A549 (cell line): ENCODE measurements at regions not wholly inside any gene's neighbourhood (a gene's known extent, or its start where the extent isn't known, plus 50 kb on each side); places are given as distances from the start of the nearest gene placed in this dataset.

Source experiments
- ATAC-seq, 2 experiments: fragments of 200-7000 bp in 1 of 2; fragments of >200 bp in 1 of 2; cut with Nextera tagmentation in 1 of 2; cut with Tn5 transposase in 1 of 2; 3 replicates each; pipeline versions ENCODE4 v1.8.0 to v1.9.1; 2018 to 2020; ENCODE audit warnings: mild to moderate bottlenecking in 1 of 2, moderate library complexity in 1 of 2
- CTCF ChIA-PET: fragments of 300-600 bp; sonication (Branson Sonifier 250); formaldehyde crosslinking; extraction: SDS; loops from one replicate; lab custom pipeline; 2021; ENCODE audit warnings: antibody characterized with exemption, inconsistent platforms; lab: Yijun Ruan, JAX
- POLR2A ChIA-PET: fragments of 350-600 bp; formaldehyde crosslinking; extraction: SDS; loops from one replicate; lab custom pipeline; 2021; ENCODE audit warnings: antibody characterized with exemption, inconsistent platforms; lab: Yijun Ruan, JAX
- DNase-seq, 2 experiments: peaks; one replicate each; pipeline versions ENCODE4 v3.0.0 to v3.0.0-alpha.2; 2011 to 2016; ENCODE audit warnings: low read depth in 1 of 2, low spot score in 1 of 2
- FAIRE-seq: peaks from 2 replicates; lab custom pipeline; 2011; peaks lifted over from hg19 to GRCh38; lab: Jason Lieb, UNC
- H3K27ac ChIP-seq, 2 experiments: fragments of >200 bp; sonication (Bioruptor Twin); formaldehyde crosslinking; 3 replicates each; pipeline ENCODE4 v1.5.1; 2016 to 2017
- H3K4me1 ChIP-seq: fragments of >200 bp; sonication (Bioruptor Twin); formaldehyde crosslinking; 3 replicates; pipeline ENCODE4 v1.6.1; 2016
- H3K4me2 ChIP-seq: fragments of >200 bp; sonication (Bioruptor Twin); formaldehyde crosslinking; 3 replicates; pipeline ENCODE4 v1.6.1; 2016
- H3K4me3 ChIP-seq: fragments of >200 bp; sonication (Bioruptor Twin); formaldehyde crosslinking; 3 replicates; pipeline ENCODE4 v1.5.1; 2016
- H3K9me3 ChIP-seq: fragments of >200 bp; sonication (Bioruptor Twin); formaldehyde crosslinking; 3 replicates; pipeline ENCODE4 v1.6.1; 2016
- BHLHE40 ChIP-seq: IDR thresholded peaks from 2 replicates; pipeline ENCODE4 v1.6.1; 2012; ENCODE audit warnings: low read depth, low read length, inconsistent platforms
- CBX2 ChIP-seq: fragments of 200-600 bp; sonication (generic); IDR thresholded peaks from 2 replicates; pipeline ENCODE4 v1.6.1; 2016; ENCODE audit warnings: low read depth, mild to moderate bottlenecking, borderline replicate concordance
- CBX8 ChIP-seq: fragments of 200-600 bp; sonication (generic); IDR thresholded peaks from 2 replicates; pipeline ENCODE4 v1.6.1; 2016
- CHD4 ChIP-seq: fragments of 200-600 bp; sonication (generic); IDR thresholded peaks from 2 replicates; pipeline ENCODE4 v1.6.1; 2016; ENCODE audit warnings: antibody characterized with exemption, mild to moderate bottlenecking, borderline replicate concordance
- EHMT2 ChIP-seq: fragments of 200-600 bp; sonication (generic); IDR thresholded peaks from 2 replicates; pipeline ENCODE4 v1.6.1; 2016; ENCODE audit warnings: antibody characterized with exemption, low read depth, mild to moderate bottlenecking, moderate library complexity
- ESRRA ChIP-seq: fragments of 150-350 bp; IDR thresholded peaks from 2 replicates; pipeline ENCODE4 v1.6.1; 2014; ENCODE audit warnings: mild to moderate bottlenecking, low read length, borderline replicate concordance
- FOXS1 ChIP-seq: fragments of 250-450 bp; sonication (Bioruptor Pico); IDR thresholded peaks from 2 replicates; pipeline ENCODE4 v1.5.0; 2020; ENCODE audit warnings: mild to moderate bottlenecking, moderate library complexity
- GATA3 ChIP-seq: IDR thresholded peaks from 2 replicates; pipeline ENCODE4 v1.6.1; 2012; ENCODE audit warnings: borderline replicate concordance
- HOXB13 ChIP-seq: fragments of 250-450 bp; sonication (Bioruptor Pico); IDR thresholded peaks from 2 replicates; pipeline ENCODE4 v1.5.0; 2020; ENCODE audit warnings: low read depth, mild to moderate bottlenecking, moderate library complexity
- HOXB5 ChIP-seq: fragments of 250-450 bp; sonication (Bioruptor Pico); IDR thresholded peaks from 2 replicates; pipeline ENCODE4 v1.5.0; 2020; ENCODE audit warnings: mild to moderate bottlenecking, moderate library complexity
- JUNB ChIP-seq: fragments of >200 bp; sonication (Bioruptor Twin); formaldehyde crosslinking; IDR thresholded peaks from 2 replicates; pipeline ENCODE4 v1.6.1; 2016
- MAZ ChIP-seq: fragments of 150-350 bp; IDR thresholded peaks from 2 replicates; pipeline ENCODE4 v1.6.1; 2014; ENCODE audit warnings: antibody characterized with exemption, low read depth, low read length, borderline replicate concordance
- MYC ChIP-seq: IDR thresholded peaks from 2 replicates; pipeline ENCODE4 v1.6.1; 2012; ENCODE audit warnings: mild to moderate bottlenecking, inconsistent platforms, low read length, improper control_type of control experiment, borderline replicate concordance
- POLR2A ChIP-seq: IDR thresholded peaks from 2 replicates; pipeline ENCODE4 v1.6.1; 2012; ENCODE audit warnings: mild to moderate bottlenecking, low read length
- POLR2AphosphoS2 ChIP-seq: conservative IDR thresholded peaks from 2 replicates; pipeline ENCODE4 v1.6.1; 2012; ENCODE audit warnings: low read length, improper control_type of control experiment, inconsistent platforms
- RAD21 ChIP-seq, 2 experiments: fragments of >200 bp in 1 of 2; sonication (Bioruptor Twin) in 1 of 2; formaldehyde crosslinking in 1 of 2; IDR thresholded peaks in 1 of 2; conservative IDR thresholded peaks in 1 of 2; 2 replicates in 1 of 2; 3 replicates in 1 of 2; pipeline ENCODE4 v1.6.1; 2012 to 2018; ENCODE audit warnings: inconsistent platforms in 1 of 2
- RARB ChIP-seq: fragments of 250-450 bp; sonication (Bioruptor Pico); IDR thresholded peaks from 2 replicates; pipeline ENCODE4 v1.8.0; 2021; ENCODE audit warnings: mild to moderate bottlenecking, moderate library complexity
- RNF2 ChIP-seq: fragments of 200-600 bp; sonication (generic); IDR thresholded peaks from 2 replicates; pipeline ENCODE4 v1.6.1; 2016; ENCODE audit warnings: low read depth, mild to moderate bottlenecking, antibody characterized with exemption, moderate library complexity, borderline replicate concordance
- SMC3 ChIP-seq: fragments of >200 bp; sonication (Bioruptor Twin); formaldehyde crosslinking; IDR thresholded peaks from 3 replicates; pipeline ENCODE4 v1.6.1; 2018; ENCODE audit warnings: inconsistent platforms
- SREBF2 ChIP-seq: fragments of 450-650 bp; IDR thresholded peaks from 2 replicates; pipeline ENCODE4 v1.6.1; 2014; ENCODE audit warnings: mild to moderate bottlenecking, moderate library complexity
- ZC3H11A ChIP-seq: fragments of 450-650 bp; IDR thresholded peaks from 2 replicates; pipeline ENCODE4 v1.6.1; 2014; ENCODE audit warnings: antibody characterized with exemption, mild to moderate bottlenecking
- ZNF302 ChIP-seq: fragments of 250-450 bp; sonication (Bioruptor Pico); IDR thresholded peaks from 2 replicates; pipeline ENCODE4 v1.9.0; 2021; ENCODE audit warnings: inconsistent platforms, mild to moderate bottlenecking, moderate library complexity
- ZSCAN20 ChIP-seq: fragments of 250-450 bp; sonication (Bioruptor Pico); IDR thresholded peaks from 2 replicates; pipeline ENCODE4 v1.8.0; 2022; ENCODE audit warnings: mild to moderate bottlenecking, moderate library complexity
- WGBS: methylation state at CpG from one replicate; pipeline ENCODE4 v1.1.6; 2017; ENCODE audit errors: missing lambda C conversion rate; 5-methylcytosine and 5-hydroxymethylcytosine counted together
- TF ChIP-seq, protein P1 (sequence below): IDR thresholded peaks from 2 replicates; pipeline ENCODE4 v1.6.1; 2012
- TF ChIP-seq, protein P2 (sequence below): fragments of >200 bp; sonication (Bioruptor Twin); formaldehyde crosslinking; IDR thresholded peaks from 3 replicates; pipeline ENCODE4 v1.5.1; 2016
- TF ChIP-seq, protein P3 (sequence below): IDR thresholded peaks from 2 replicates; pipeline ENCODE4 v1.6.1; 2012; ENCODE audit warnings: low read depth, borderline replicate concordance
- TF ChIP-seq, protein P4 (sequence below): IDR thresholded peaks from 2 replicates; pipeline ENCODE4 v1.6.1; 2012
- TF ChIP-seq, protein P5 (sequence below): fragments of 250-450 bp; sonication (Bioruptor Pico); IDR thresholded peaks from 2 replicates; pipeline ENCODE4 v1.5.0; 2021; ENCODE audit warnings: mild to moderate bottlenecking, moderate library complexity, borderline replicate concordance

DNA sequence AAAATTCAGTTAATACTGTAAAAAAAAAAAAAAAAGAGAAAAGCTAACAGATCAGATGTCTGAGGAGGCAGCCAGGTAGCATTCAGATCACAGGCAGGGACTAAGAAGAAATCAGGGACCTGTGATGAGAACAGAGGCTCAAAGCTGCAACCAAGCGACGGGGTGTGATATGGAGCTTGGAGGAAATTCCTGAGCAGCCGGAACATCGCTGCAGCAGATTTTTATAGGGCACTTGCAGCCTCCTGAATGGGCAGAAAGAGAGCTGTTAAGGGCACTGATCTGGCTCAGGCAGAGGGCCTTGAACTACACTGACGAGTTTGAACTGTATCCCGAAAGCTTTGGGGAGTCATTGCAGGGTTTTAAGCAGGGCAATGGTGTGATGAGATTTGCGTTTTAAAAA lies 315.4 kb downstream of the ADGRL2 start (continued):
- TF ChIP-seq, protein P1, sequence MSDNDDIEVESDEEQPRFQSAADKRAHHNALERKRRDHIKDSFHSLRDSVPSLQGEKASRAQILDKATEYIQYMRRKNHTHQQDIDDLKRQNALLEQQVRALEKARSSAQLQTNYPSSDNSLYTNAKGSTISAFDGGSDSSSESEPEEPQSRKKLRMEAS = no peak
- TF ChIP-seq ZC3H11A (no peak), RNF2 (no peak), CBX2 (no peak), CHD4 (no peak)

GRCh38 chr1:82114887-82115286 lies 314.2 kb downstream of the ADGRL2 start:
- TF ChIP-seq, protein P2, sequence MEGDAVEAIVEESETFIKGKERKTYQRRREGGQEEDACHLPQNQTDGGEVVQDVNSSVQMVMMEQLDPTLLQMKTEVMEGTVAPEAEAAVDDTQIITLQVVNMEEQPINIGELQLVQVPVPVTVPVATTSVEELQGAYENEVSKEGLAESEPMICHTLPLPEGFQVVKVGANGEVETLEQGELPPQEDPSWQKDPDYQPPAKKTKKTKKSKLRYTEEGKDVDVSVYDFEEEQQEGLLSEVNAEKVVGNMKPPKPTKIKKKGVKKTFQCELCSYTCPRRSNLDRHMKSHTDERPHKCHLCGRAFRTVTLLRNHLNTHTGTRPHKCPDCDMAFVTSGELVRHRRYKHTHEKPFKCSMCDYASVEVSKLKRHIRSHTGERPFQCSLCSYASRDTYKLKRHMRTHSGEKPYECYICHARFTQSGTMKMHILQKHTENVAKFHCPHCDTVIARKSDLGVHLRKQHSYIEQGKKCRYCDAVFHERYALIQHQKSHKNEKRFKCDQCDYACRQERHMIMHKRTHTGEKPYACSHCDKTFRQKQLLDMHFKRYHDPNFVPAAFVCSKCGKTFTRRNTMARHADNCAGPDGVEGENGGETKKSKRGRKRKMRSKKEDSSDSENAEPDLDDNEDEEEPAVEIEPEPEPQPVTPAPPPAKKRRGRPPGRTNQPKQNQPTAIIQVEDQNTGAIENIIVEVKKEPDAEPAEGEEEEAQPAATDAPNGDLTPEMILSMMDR = no peak
- TF ChIP-seq, protein P3, sequence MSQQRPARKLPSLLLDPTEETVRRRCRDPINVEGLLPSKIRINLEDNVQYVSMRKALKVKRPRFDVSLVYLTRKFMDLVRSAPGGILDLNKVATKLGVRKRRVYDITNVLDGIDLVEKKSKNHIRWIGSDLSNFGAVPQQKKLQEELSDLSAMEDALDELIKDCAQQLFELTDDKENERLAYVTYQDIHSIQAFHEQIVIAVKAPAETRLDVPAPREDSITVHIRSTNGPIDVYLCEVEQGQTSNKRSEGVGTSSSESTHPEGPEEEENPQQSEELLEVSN = no peak
- no peak for TF ChIP-seq ESRRA
- WGBS = 13% methylated on average over 4 of the region's 4 CpGs
- Histone ChIP-seq H3K4me1 (no peaks in the 10 kb centered on the region), H3K27ac (no peak overlapping the region), H3K4me2 (no peak overlapping the region), H3K9me3 (no peaks in the 10 kb centered on the region), H3K4me3 (no peak overlapping the region)
- ATAC-seq = no peak
- DNase-seq = no peak
- no peak for FAIRE-seq
- CTCF ChIA-PET = no interaction called here
- POLR2A ChIA-PET = no interaction called here

GRCh38 chr1:82110366-82111254 lies 309.9 kb downstream of the ADGRL2 start:
- Histone ChIP-seq H3K4me3 (no peak overlapping the region), H3K4me1 (no peaks in the 10 kb centered on the region), H3K9me3 (no peaks in the 10 kb centered on the region), H3K27ac (no peak overlapping the region), H3K4me2 (no peak overlapping the region)
- 17% methylated on average over 4 of the region's 4 CpGs for WGBS
- DNase-seq (no peak), ATAC-seq (no peak), FAIRE-seq (no peak)
- ChIA-PET CTCF (no interaction called here), POLR2A (no interaction called here)
- TF ChIP-seq GATA3 (no peak), POLR2A (no peak), MYC (no peak), RARB (CRISPR knock-in tag) (no peak), POLR2AphosphoS2 (no peak), ZC3H11A (no peak), EHMT2 (no peak), SMC3 (no peak), RAD21 (conservative IDR thresholded peaks at IDR 0.05 in 1 of 2, IDR thresholded peaks at IDR 0.05 in 1 of 2) (no peak)

DNA sequence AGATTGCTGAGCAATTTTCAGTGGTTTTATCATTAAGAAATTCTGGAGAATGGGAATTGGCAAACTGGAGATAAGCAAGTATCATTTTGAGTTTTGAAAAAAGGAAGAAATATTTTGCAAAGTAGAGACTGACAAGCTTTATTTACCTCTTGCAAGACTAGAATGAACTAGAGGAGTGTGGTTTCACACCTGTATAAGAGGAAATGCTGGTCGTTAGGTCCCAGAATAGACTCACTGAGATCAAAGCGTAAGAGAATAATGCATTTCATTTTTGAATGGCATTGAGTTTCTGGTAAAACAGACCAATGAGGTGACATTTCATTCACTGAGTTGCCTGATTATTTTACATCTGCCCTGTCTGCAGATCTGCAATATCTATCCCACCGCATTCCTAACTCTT lies 308.1 kb downstream of the ADGRL2 start:
- H3K4me1 ChIP-seq = no peaks in the 10 kb centered on the region
- no peak overlapping the region for H3K27ac ChIP-seq
- no peak for ATAC-seq
- CTCF ChIA-PET = no interaction called here
- POLR2A ChIA-PET = no interaction called here
- no peak for FAIRE-seq
- no peak for DNase-seq
- H3K4me2 ChIP-seq = no peak overlapping the region
- WGBS = 36% methylated on average over 3 of the region's 3 CpGs
- no peak overlapping the region for H3K4me3 ChIP-seq
- TF ChIP-seq ZC3H11A (no peak), MAZ (no peak), FOXS1 (CRISPR knock-in tag) (no peak), EHMT2 (no peak), POLR2A (no peak), HOXB5 (no peak), HOXB13 (CRISPR knock-in tag) (no peak), JUNB (no peak), SREBF2 (no peak), RARB (CRISPR knock-in tag) (no peak), ZNF302 (CRISPR knock-in tag) (no peak), BHLHE40 (no peak), ESRRA (no peak), ZSCAN20 (no peak), CBX8 (no peak)
- TF ChIP-seq, protein P4, sequence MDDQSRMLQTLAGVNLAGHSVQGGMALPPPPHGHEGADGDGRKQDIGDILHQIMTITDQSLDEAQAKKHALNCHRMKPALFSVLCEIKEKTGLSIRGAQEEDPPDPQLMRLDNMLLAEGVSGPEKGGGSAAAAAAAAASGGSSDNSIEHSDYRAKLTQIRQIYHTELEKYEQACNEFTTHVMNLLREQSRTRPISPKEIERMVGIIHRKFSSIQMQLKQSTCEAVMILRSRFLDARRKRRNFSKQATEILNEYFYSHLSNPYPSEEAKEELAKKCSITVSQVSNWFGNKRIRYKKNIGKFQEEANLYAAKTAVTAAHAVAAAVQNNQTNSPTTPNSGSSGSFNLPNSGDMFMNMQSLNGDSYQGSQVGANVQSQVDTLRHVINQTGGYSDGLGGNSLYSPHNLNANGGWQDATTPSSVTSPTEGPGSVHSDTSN = no peak
- TF ChIP-seq, protein P5, sequence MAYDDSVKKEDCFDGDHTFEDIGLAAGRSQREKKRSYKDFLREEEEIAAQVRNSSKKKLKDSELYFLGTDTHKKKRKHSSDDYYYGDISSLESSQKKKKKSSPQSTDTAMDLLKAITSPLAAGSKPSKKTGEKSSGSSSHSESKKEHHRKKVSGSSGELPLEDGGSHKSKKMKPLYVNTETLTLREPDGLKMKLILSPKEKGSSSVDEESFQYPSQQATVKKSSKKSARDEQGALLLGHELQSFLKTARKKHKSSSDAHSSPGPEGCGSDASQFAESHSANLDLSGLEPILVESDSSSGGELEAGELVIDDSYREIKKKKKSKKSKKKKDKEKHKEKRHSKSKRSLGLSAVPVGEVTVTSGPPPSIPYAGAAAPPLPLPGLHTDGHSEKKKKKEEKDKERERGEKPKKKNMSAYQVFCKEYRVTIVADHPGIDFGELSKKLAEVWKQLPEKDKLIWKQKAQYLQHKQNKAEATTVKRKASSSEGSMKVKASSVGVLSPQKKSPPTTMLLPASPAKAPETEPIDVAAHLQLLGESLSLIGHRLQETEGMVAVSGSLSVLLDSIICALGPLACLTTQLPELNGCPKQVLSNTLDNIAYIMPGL (CRISPR knock-in tag) = no peak
- TF ChIP-seq, all 56 proteins: peak for 0
- H3K9me3 ChIP-seq = no peaks in the 10 kb centered on the region
